ENCODE measurements at regions not wholly inside any gene's neighbourhood (a gene's known extent, or its start where the extent isn't known, plus 50 kb on each side); places are given as distances from the start of the nearest gene placed in this dataset.

DNA sequence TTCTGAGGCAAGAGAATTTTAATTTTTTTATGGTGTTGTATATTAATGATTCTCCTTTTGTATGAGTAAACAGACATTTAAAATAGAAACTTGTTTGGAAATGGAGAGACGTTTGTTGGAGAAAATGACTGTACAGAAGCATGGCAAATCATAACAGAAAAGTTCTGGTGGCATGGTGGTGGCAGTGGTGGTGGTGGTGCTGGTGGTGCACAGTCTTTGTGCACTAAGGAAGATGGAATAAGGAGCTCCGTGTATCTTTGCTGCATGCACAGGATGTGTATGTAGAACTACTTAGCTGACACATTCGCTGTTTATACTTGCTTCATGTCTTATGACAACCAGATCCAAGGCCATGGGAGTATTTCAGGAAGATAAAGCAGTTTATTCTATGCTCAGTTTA, 294.9 kb downstream of the UTRN start:
- Histone ChIP-seq H3K27me3 (ENCODE audit: control insufficient read depth in 4 of 4, insufficient read depth in 4 of 4, low read length in 3 of 4) (no peaks in the 10 kb centered on the region), H3K9ac (ENCODE audit: low read depth in 1 of 2, low read length in 2 of 2) (no peak overlapping the region), H3K9me3 (ENCODE audit: control insufficient read depth in 4 of 4, low read length in 3 of 4) (no peaks in the 10 kb centered on the region), H3K36me3 (ENCODE audit: control insufficient read depth in 4 of 4, insufficient read depth in 3 of 4, low read depth in 1 of 4, low read length in 3 of 4) (peaks cover 2 to 5% (median 4%) of the 10 kb centered on the region in 4 donors), H3K4me3 (ENCODE audit: low read depth in 1 of 3, low read length in 3 of 3) (no peak overlapping the region), H3K27ac (ENCODE audit: low read depth in 1 of 2, low read length in 2 of 2) (no peak overlapping the region), H3K4me1 (ENCODE audit: control insufficient read depth in 4 of 4, insufficient read depth in 4 of 4, low read length in 3 of 4) (peaks cover 0 to 17% (median 6%) of the 10 kb centered on the region in 4 donors)
- WGBS: 78% methylated on average over 3 of the region's 3 CpGs
- TF ChIP-seq EGR1 (IDR thresholded peaks at IDR 0.05; ENCODE audit: low read depth in 2 of 2): no peak
- TF ChIP-seq, protein P1, sequence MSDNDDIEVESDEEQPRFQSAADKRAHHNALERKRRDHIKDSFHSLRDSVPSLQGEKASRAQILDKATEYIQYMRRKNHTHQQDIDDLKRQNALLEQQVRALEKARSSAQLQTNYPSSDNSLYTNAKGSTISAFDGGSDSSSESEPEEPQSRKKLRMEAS (IDR thresholded peaks at IDR 0.05): no peak
- TF ChIP-seq, protein P2, sequence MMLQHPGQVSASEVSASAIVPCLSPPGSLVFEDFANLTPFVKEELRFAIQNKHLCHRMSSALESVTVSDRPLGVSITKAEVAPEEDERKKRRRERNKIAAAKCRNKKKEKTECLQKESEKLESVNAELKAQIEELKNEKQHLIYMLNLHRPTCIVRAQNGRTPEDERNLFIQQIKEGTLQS (IDR thresholded peaks at IDR 0.05): no peak
- TF ChIP-seq, protein P3, sequence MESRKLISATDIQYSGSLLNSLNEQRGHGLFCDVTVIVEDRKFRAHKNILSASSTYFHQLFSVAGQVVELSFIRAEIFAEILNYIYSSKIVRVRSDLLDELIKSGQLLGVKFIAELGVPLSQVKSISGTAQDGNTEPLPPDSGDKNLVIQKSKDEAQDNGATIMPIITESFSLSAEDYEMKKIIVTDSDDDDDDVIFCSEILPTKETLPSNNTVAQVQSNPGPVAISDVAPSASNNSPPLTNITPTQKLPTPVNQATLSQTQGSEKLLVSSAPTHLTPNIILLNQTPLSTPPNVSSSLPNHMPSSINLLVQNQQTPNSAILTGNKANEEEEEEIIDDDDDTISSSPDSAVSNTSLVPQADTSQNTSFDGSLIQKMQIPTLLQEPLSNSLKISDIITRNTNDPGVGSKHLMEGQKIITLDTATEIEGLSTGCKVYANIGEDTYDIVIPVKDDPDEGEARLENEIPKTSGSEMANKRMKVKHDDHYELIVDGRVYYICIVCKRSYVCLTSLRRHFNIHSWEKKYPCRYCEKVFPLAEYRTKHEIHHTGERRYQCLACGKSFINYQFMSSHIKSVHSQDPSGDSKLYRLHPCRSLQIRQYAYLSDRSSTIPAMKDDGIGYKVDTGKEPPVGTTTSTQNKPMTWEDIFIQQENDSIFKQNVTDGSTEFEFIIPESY (IDR thresholded peaks at IDR 0.05): no peak
- TF ChIP-seq, protein P4, sequence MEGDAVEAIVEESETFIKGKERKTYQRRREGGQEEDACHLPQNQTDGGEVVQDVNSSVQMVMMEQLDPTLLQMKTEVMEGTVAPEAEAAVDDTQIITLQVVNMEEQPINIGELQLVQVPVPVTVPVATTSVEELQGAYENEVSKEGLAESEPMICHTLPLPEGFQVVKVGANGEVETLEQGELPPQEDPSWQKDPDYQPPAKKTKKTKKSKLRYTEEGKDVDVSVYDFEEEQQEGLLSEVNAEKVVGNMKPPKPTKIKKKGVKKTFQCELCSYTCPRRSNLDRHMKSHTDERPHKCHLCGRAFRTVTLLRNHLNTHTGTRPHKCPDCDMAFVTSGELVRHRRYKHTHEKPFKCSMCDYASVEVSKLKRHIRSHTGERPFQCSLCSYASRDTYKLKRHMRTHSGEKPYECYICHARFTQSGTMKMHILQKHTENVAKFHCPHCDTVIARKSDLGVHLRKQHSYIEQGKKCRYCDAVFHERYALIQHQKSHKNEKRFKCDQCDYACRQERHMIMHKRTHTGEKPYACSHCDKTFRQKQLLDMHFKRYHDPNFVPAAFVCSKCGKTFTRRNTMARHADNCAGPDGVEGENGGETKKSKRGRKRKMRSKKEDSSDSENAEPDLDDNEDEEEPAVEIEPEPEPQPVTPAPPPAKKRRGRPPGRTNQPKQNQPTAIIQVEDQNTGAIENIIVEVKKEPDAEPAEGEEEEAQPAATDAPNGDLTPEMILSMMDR (IDR thresholded peaks at IDR 0.05; ENCODE audit: low read depth, low read length, missing input control): no peak
- TF ChIP-seq FOXA2 (IDR thresholded peaks at IDR 0.05): no peak
- no peak for TF ChIP-seq RAD21 (IDR thresholded peaks at IDR 0.05)
- TF ChIP-seq FOXA1 (IDR thresholded peaks at IDR 0.05): no peak
- TF ChIP-seq RXRA (IDR thresholded peaks at IDR 0.05): no peak
- TF ChIP-seq GABPA (IDR thresholded peaks at IDR 0.05 in 1 of 2, conservative IDR thresholded peaks at IDR 0.05 in 1 of 2): no peak
- TF ChIP-seq HNF4G (IDR thresholded peaks at IDR 0.05): no peak
- TF ChIP-seq NR2F2 (IDR thresholded peaks at IDR 0.05): no peak
- no peak for DNase-seq (ENCODE audit: low spot score)

DNA sequence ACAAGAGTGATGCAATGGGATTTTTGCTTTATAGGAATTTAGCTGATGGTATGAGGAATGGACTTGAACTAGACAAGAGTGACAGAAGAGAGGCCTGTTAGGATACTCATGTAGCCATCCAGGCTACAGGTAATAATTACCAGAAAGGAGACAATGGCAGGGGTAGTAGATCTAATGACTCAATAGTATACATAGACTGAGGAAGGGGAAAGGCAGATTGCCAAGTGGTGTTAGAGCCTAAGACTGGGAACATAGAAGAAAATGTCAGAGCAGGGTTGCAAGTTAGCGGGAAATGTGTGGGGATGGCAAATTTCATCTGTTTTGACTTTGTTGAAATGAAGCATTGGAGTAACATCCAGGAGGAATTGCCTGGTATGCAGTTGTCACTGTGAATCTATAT, 295.6 kb downstream of the UTRN start:
- WGBS: 100% methylated on average over 1 of the region's 1 CpG
- H3K27me3 ChIP-seq (ENCODE audit: control insufficient read depth in 4 of 4, insufficient read depth in 4 of 4, low read length in 3 of 4): no peaks in the 10 kb centered on the region
- H3K27ac ChIP-seq (ENCODE audit: low read depth in 1 of 2, low read length in 2 of 2): no peak overlapping the region
- peaks cover 2 to 5% (median 4%) of the 10 kb centered on the region in 4 donors for H3K36me3 ChIP-seq (ENCODE audit: control insufficient read depth in 4 of 4, insufficient read depth in 3 of 4, low read depth in 1 of 4, low read length in 3 of 4)
- DNase-seq (ENCODE audit: low spot score): no peak
- H3K4me1 ChIP-seq (ENCODE audit: control insufficient read depth in 4 of 4, insufficient read depth in 4 of 4, low read length in 3 of 4): peaks cover 0 to 20% (median 6%) of the 10 kb centered on the region in 4 donors
- no peak overlapping the region for H3K9ac ChIP-seq (ENCODE audit: low read depth in 1 of 2, low read length in 2 of 2)
- H3K9me3 ChIP-seq (ENCODE audit: control insufficient read depth in 4 of 4, low read length in 3 of 4): no peaks in the 10 kb centered on the region
- H3K4me3 ChIP-seq (ENCODE audit: low read depth in 1 of 3, low read length in 3 of 3): no peak overlapping the region
- TF ChIP-seq, protein P1 (IDR thresholded peaks at IDR 0.05): no peak
- TF ChIP-seq HNF4A (conservative IDR thresholded peaks at IDR 0.05) (no peak), FOXA2 (IDR thresholded peaks at IDR 0.05) (no peak), RXRA (IDR thresholded peaks at IDR 0.05) (no peak), SP1 (IDR thresholded peaks at IDR 0.05) (no peak), NR2F2 (IDR thresholded peaks at IDR 0.05) (no peak), GABPA (IDR thresholded peaks at IDR 0.05 in 1 of 2, conservative IDR thresholded peaks at IDR 0.05 in 1 of 2) (no peak), YY1 (IDR thresholded peaks at IDR 0.05) (no peak)
- TF ChIP-seq, protein P3 (IDR thresholded peaks at IDR 0.05): no peak
- TF ChIP-seq, protein P4 (IDR thresholded peaks at IDR 0.05; ENCODE audit: low read depth, low read length, missing input control): no peak

Data from liver (tissue), 8 donors.